ENCODE measurements at regions not wholly inside any gene's neighbourhood (a gene's known extent, or its start where the extent isn't known, plus 50 kb on each side); places are given as distances from the start of the nearest gene placed in this dataset.
"Not testable (repeated sequence)": the region's sequence is repeated elsewhere in the genome, so short reads cannot be mapped to it uniquely, and the experiment has no call there.

DNA sequence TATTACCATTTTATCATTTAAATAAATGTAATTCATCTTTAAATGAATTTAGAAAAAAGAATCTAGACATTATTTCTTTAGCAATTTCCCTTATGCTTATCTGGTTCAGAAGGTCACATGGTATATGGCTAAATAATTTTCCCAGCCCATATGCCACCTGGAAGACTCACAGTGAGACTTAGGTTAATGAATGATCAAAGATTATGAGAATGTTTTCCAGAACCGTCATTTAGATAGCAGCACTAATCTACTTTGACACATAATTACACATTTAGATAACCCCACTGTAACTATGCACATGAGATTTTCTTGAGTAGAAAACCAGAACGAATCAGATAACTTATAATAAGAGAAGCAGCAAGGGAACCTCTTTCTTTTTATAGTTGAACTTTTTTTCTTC is 124.9 kb upstream of the CCDC180 start:
- not testable (repeated sequence) for H3K9ac ChIP-seq (ENCODE audit: low read depth, low read length, poor library complexity); H2BK120ac ChIP-seq (ENCODE audit: low read depth, low read length); H3K27ac ChIP-seq (replicated peaks; ENCODE audit: low read length); H2BK12ac ChIP-seq (ENCODE audit: low read length); H2BK5ac ChIP-seq (ENCODE audit: low read length); H3K9me3 ChIP-seq (replicated peaks in 1 of 2; ENCODE audit: control insufficient read depth in 2 of 2, insufficient read depth in 1 of 2, low read depth in 1 of 2, low read length in 2 of 2); H3K23ac ChIP-seq (ENCODE audit: low read depth, low read length, poor library complexity); H3K14ac ChIP-seq (ENCODE audit: low read length); H3K79me1 ChIP-seq (ENCODE audit: low read depth, low read length); H4K91ac ChIP-seq (ENCODE audit: low read depth, low read length, poor library complexity); H3K36me3 ChIP-seq (replicated peaks in 1 of 2; ENCODE audit: control insufficient read depth in 2 of 2, insufficient read depth in 2 of 2, low read length in 2 of 2); H2AK5ac ChIP-seq (ENCODE audit: low read depth, low read length); H3K27me3 ChIP-seq (ENCODE audit: control insufficient read depth in 3 of 3, insufficient read depth in 3 of 3, low read depth in 1 of 3, low read length in 3 of 3); H4K8ac ChIP-seq (ENCODE audit: low read depth, low read length); DNase-seq (ENCODE audit: low spot score); H3K4ac ChIP-seq (ENCODE audit: low read length); H2AFZ ChIP-seq (ENCODE audit: low read length); H3K4me3 ChIP-seq (ENCODE audit: low read length in 2 of 2); H3K18ac ChIP-seq (ENCODE audit: low read length); H2BK15ac ChIP-seq (ENCODE audit: low read length); H3K4me1 ChIP-seq (ENCODE audit: control insufficient read depth in 2 of 2, insufficient read depth in 1 of 2, low read depth in 1 of 2, low read length in 2 of 2); H3K4me2 ChIP-seq (ENCODE audit: insufficient read depth, low read length, poor library complexity, severe bottlenecking)
- no CpG with 5 or more reads among the region's 2 CpGs for WGBS, 2 donors (ENCODE audit: extremely low coverage in 2 of 2, insufficient read length in 2 of 2, insufficient replicate concordance in 1 of 2)

DNA sequence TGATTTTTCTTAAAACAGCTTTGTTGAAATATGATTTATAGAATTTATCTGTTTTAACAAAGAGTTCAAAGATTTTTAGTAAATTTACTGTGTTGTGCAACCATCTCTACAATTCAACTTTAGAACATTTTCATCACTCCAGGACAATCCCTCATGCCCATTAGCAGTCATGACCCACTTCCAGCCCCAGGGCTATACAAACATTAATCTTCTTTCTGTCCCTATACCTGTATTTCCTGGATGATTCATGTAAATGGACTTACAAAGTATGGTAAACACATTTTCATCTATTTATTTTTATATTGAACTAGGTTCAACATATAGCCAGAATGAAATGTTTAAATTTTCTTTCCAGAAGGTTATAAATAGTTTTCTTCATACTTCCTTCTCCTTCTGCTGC is 127.8 kb upstream of the CCDC180 start:
- Histone ChIP-seq H3K4ac (ENCODE audit: low read length) (no peak overlapping the region), H2AK5ac (ENCODE audit: low read depth, low read length) (no peak overlapping the region), H3K36me3 (replicated peaks in 1 of 2; ENCODE audit: control insufficient read depth in 2 of 2, insufficient read depth in 2 of 2, low read length in 2 of 2) (no peaks in the 10 kb centered on the region), H3K4me2 (ENCODE audit: insufficient read depth, low read length, poor library complexity, severe bottlenecking) (no peak overlapping the region), H3K9ac (ENCODE audit: low read depth, low read length, poor library complexity) (no peak overlapping the region), H3K18ac (ENCODE audit: low read length) (no peak overlapping the region), H3K4me1 (ENCODE audit: control insufficient read depth in 2 of 2, insufficient read depth in 1 of 2, low read depth in 1 of 2, low read length in 2 of 2) (no peaks in the 10 kb centered on the region), H2BK15ac (ENCODE audit: low read length) (no peak overlapping the region), H3K23ac (ENCODE audit: low read depth, low read length, poor library complexity) (no peak overlapping the region), H3K9me3 (replicated peaks in 1 of 2; ENCODE audit: control insufficient read depth in 2 of 2, insufficient read depth in 1 of 2, low read depth in 1 of 2, low read length in 2 of 2) (no peaks in the 10 kb centered on the region), H3K4me3 (ENCODE audit: low read length in 2 of 2) (no peak overlapping the region), H2BK5ac (ENCODE audit: low read length) (no peak overlapping the region), H3K27ac (replicated peaks; ENCODE audit: low read length) (no peak overlapping the region), H3K79me1 (ENCODE audit: low read depth, low read length) (no peaks in the 10 kb centered on the region), H2BK12ac (ENCODE audit: low read length) (no peak overlapping the region), H2BK120ac (ENCODE audit: low read depth, low read length) (no peak overlapping the region), H2AFZ (ENCODE audit: low read length) (no peak overlapping the region), H3K14ac (ENCODE audit: low read length) (no peak overlapping the region), H4K91ac (ENCODE audit: low read depth, low read length, poor library complexity) (no peak overlapping the region), H4K8ac (ENCODE audit: low read depth, low read length) (no peak overlapping the region), H3K27me3 (ENCODE audit: control insufficient read depth in 3 of 3, insufficient read depth in 3 of 3, low read depth in 1 of 3, low read length in 3 of 3) (no peaks in the 10 kb centered on the region)
- DNase-seq (ENCODE audit: low spot score), result no peak

DNA sequence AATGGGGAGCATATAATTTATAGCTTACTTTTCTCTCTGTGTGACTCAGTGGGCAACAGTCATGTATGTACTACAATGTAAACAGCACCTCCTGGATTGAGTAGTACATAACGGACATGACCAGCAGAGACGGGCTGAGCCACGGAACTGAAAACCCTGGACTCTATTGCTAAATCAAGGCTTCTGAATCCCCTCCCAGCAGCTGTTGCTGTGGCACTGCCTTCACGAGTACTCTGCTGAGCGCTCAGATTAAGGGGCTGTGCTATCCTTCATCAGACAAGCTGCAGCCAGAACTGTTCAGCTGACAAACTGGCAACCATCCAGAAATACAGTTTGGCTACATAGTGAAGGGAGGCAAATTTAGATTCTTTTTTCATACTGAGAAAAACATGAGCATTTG is 131.3 kb upstream of the CCDC180 start:
- Histone ChIP-seq H3K23ac (ENCODE audit: low read depth, low read length, poor library complexity) (no peak overlapping the region), H3K27me3 (ENCODE audit: control insufficient read depth in 3 of 3, insufficient read depth in 3 of 3, low read depth in 1 of 3, low read length in 3 of 3) (no peaks in the 10 kb centered on the region), H3K4me3 (ENCODE audit: low read length in 2 of 2) (no peak overlapping the region), H2BK5ac (ENCODE audit: low read length) (no peak overlapping the region), H3K9me3 (replicated peaks in 1 of 2; ENCODE audit: control insufficient read depth in 2 of 2, insufficient read depth in 1 of 2, low read depth in 1 of 2, low read length in 2 of 2) (no peaks in the 10 kb centered on the region), H3K4ac (ENCODE audit: low read length) (no peak overlapping the region), H2AK5ac (ENCODE audit: low read depth, low read length) (no peak overlapping the region), H4K8ac (ENCODE audit: low read depth, low read length) (no peak overlapping the region), H2AFZ (ENCODE audit: low read length) (no peak overlapping the region), H2BK120ac (ENCODE audit: low read depth, low read length) (no peak overlapping the region), H4K91ac (ENCODE audit: low read depth, low read length, poor library complexity) (no peak overlapping the region), H3K18ac (ENCODE audit: low read length) (no peak overlapping the region), H3K4me2 (ENCODE audit: insufficient read depth, low read length, poor library complexity, severe bottlenecking) (no peak overlapping the region), H3K27ac (replicated peaks; ENCODE audit: low read length) (no peak overlapping the region), H3K4me1 (ENCODE audit: control insufficient read depth in 2 of 2, insufficient read depth in 1 of 2, low read depth in 1 of 2, low read length in 2 of 2) (no peaks in the 10 kb centered on the region), H3K14ac (ENCODE audit: low read length) (no peak overlapping the region), H3K36me3 (replicated peaks in 1 of 2; ENCODE audit: control insufficient read depth in 2 of 2, insufficient read depth in 2 of 2, low read length in 2 of 2) (no peaks in the 10 kb centered on the region), H2BK12ac (ENCODE audit: low read length) (no peak overlapping the region), H3K9ac (ENCODE audit: low read depth, low read length, poor library complexity) (no peak overlapping the region), H3K79me1 (ENCODE audit: low read depth, low read length) (no peaks in the 10 kb centered on the region), H2BK15ac (ENCODE audit: low read length) (no peak overlapping the region)
- WGBS, 2 donors (ENCODE audit: extremely low coverage in 2 of 2, insufficient read length in 2 of 2, insufficient replicate concordance in 1 of 2), result no CpG with 5 or more reads among the region's 5 CpGs
- DNase-seq (ENCODE audit: low spot score), result no peak

DNA sequence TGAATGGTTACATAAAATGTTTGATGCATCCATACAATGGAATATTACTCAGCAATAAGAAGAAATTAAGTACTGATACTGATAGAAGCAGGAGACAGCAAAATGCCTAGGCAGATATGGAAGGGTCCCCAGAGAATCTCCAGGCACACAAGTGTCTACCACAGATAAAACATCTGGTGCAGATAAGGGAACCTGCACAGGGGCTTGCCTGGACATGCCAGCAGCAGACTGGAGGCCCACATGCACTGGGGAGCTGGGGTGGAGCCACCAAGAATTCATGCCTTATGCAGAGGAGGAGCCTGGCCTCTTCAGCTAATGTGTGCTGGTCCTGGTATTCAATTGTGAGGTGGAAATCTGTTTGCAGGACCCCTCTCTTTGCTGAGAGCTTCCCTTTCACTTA is 129.2 kb upstream of the CTSV start:
- not testable (repeated sequence) for H3K9me3 ChIP-seq (replicated peaks in 1 of 2; ENCODE audit: control insufficient read depth in 2 of 2, insufficient read depth in 1 of 2, low read depth in 1 of 2, low read length in 2 of 2); H2AK5ac ChIP-seq (ENCODE audit: low read depth, low read length); H3K23ac ChIP-seq (ENCODE audit: low read depth, low read length, poor library complexity); H2BK12ac ChIP-seq (ENCODE audit: low read length); H4K91ac ChIP-seq (ENCODE audit: low read depth, low read length, poor library complexity); H2BK5ac ChIP-seq (ENCODE audit: low read length); H3K4me1 ChIP-seq (ENCODE audit: control insufficient read depth in 2 of 2, insufficient read depth in 1 of 2, low read depth in 1 of 2, low read length in 2 of 2); H2BK15ac ChIP-seq (ENCODE audit: low read length); H2BK120ac ChIP-seq (ENCODE audit: low read depth, low read length); H3K4me3 ChIP-seq (ENCODE audit: low read length in 2 of 2); H3K4ac ChIP-seq (ENCODE audit: low read length); H3K27me3 ChIP-seq (ENCODE audit: control insufficient read depth in 3 of 3, insufficient read depth in 3 of 3, low read depth in 1 of 3, low read length in 3 of 3); H3K14ac ChIP-seq (ENCODE audit: low read length); DNase-seq (ENCODE audit: low spot score); H4K8ac ChIP-seq (ENCODE audit: low read depth, low read length); H3K79me1 ChIP-seq (ENCODE audit: low read depth, low read length); H3K9ac ChIP-seq (ENCODE audit: low read depth, low read length, poor library complexity); H3K18ac ChIP-seq (ENCODE audit: low read length); H3K36me3 ChIP-seq (replicated peaks in 1 of 2; ENCODE audit: control insufficient read depth in 2 of 2, insufficient read depth in 2 of 2, low read length in 2 of 2); H3K4me2 ChIP-seq (ENCODE audit: insufficient read depth, low read length, poor library complexity, severe bottlenecking)
- H2AFZ ChIP-seq (ENCODE audit: low read length), result peak overlapping the region; percentile 43
- peak overlapping the region; percentile 45 for H3K27ac ChIP-seq (replicated peaks; ENCODE audit: low read length)
